ENCODE measurements at regions not wholly inside any gene's neighbourhood (a gene's known extent, or its start where the extent isn't known, plus 50 kb on each side); places are given as distances from the start of the nearest gene placed in this dataset.
A peak's percentile ranks its signal among the peaks of the same experiment; 100 is the strongest.

GRCh38 chr9:126025991-126026390 lies 278.8 kb downstream of the PBX3 start:
- no peaks in the 10 kb centered on the region for H3K36me3 ChIP-seq
- TF ChIP-seq CTCF (IDR thresholded peaks at IDR 0.05) (no peak), POLR2A (IDR thresholded peaks at IDR 0.05) (no peak)
- no peak overlapping the region for H3K4me3 ChIP-seq
- no peaks in the 10 kb centered on the region for H3K9me3 ChIP-seq
- H3K4me1 ChIP-seq, result no peaks in the 10 kb centered on the region
- intact Hi-C loops (cut with DNase I), result no loop called here
- DNase-seq, result peak in 1 of 5 donors; percentile 3
- no peak for ATAC-seq
- peaks cover 0 to 8% (median 0%) of the 10 kb centered on the region in 9 donors for H3K27me3 ChIP-seq
- H3K27ac ChIP-seq, result no peak overlapping the region
- WGBS, 4 donors, result 65 to 82% (median 81%) methylated on average over 5 of the region's 5 CpGs

GRCh38 chr9:126027566-126027965 lies 280.4 kb downstream of the PBX3 start:
- WGBS, 4 donors, result 67 to 72% (median 69%) methylated on average over 5 of the region's 5 CpGs
- DNase-seq, result peak in 1 of 5 donors; percentile 17
- no peak for ATAC-seq
- Histone ChIP-seq H3K9me3 (no peaks in the 10 kb centered on the region), H3K4me1 (no peaks in the 10 kb centered on the region), H3K4me3 (no peak overlapping the region), H3K27me3 (peaks cover 0 to 14% (median 0%) of the 10 kb centered on the region in 9 donors), H3K36me3 (no peaks in the 10 kb centered on the region), H3K27ac (no peak overlapping the region)
- TF ChIP-seq POLR2A (IDR thresholded peaks at IDR 0.05) (no peak), CTCF (IDR thresholded peaks at IDR 0.05) (no peak)
- intact Hi-C loops (cut with DNase I), result no loop called here

- intact Hi-C loops (cut with DNase I), result no loop called here
- DNase-seq (peak in 1 of 5 donors; percentile 11), ATAC-seq (no peak)
- TF ChIP-seq POLR2A (IDR thresholded peaks at IDR 0.05) (no peak), CTCF (IDR thresholded peaks at IDR 0.05) (no peak)
- Histone ChIP-seq H3K27me3 (peaks cover 0 to 21% (median 0%) of the 10 kb centered on the region in 9 donors), H3K4me1 (no peaks in the 10 kb centered on the region), H3K36me3 (no peaks in the 10 kb centered on the region), H3K9me3 (no peaks in the 10 kb centered on the region), H3K27ac (no peak overlapping the region), H3K4me3 (no peak overlapping the region)
- WGBS, 4 donors, result 85 to 94% (median 87%) methylated on average over 10 of the region's 10 CpGs
Observed at GRCh38 chr9:126028746-126029145, 281.6 kb downstream of the PBX3 start.

- intact Hi-C loops (cut with DNase I), result loop anchor here in 1 of 10 donors (10.0 kb wide), 1 partner anchor 56 kb away; no protein-coding TSS in a partner anchor
- Histone ChIP-seq H3K36me3 (no peaks in the 10 kb centered on the region), H3K27me3 (peaks cover 0 to 29% (median 0%) of the 10 kb centered on the region in 9 donors), H3K27ac (no peak overlapping the region), H3K4me1 (no peaks in the 10 kb centered on the region), H3K4me3 (no peak overlapping the region), H3K9me3 (no peaks in the 10 kb centered on the region)
- TF ChIP-seq POLR2A (IDR thresholded peaks at IDR 0.05) (no peak), CTCF (IDR thresholded peaks at IDR 0.05) (no peak)
- 60 to 84% (median 64%) methylated on average over 4 to 7 of the region's 7 CpGs for WGBS, 4 donors
- ATAC-seq (no peak), DNase-seq (peak in 2 of 5 donors; percentile 14 to 45)
Observed at GRCh38 chr9:126030716-126031115, 283.5 kb downstream of the PBX3 start.
